Stimulated activated CD8-positive, alpha-beta memory T cell treated with anti-CD3 and anti-CD28 coated beads, Interleukin-12 subunit alpha, Interleukin-12 subunit beta, amount 100 ng/mL, for 1 hour (primary cell): ENCODE measurements at regions not wholly inside any gene's neighbourhood (a gene's known extent, or its start where the extent isn't known, plus 50 kb on each side); places are given as distances from the start of the nearest gene placed in this dataset.

Source experiments
- DNase-seq: peaks from one replicate; pipeline ENCODE4 v3.0.0-alpha.2; 2020; ENCODE audit warnings: low read depth

- no peak for DNase-seq
Measured at GRCh38 chr5:124373883-124374282, 372.6 kb downstream of the ZNF608 start.

DNA sequence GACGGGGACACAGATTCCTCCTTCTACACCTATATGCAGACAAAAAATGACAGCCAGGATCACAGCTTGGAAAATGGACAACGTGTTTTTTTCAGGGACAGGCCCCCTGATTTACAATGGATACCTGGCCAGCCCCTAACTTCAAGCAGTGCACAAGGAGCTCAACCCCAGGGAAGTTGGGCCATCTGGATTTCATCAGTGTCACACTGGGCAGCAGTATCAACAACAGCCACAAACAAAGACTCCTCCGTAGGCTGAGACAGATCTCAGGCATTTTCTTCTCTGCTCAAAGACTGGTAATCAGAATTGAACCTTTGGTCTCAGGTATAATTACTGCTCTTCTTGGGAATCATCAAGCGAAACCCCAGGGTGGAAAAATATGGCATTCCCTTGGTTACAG, 374.0 kb downstream of the ZNF608 start:
- DNase-seq, result no peak

DNA sequence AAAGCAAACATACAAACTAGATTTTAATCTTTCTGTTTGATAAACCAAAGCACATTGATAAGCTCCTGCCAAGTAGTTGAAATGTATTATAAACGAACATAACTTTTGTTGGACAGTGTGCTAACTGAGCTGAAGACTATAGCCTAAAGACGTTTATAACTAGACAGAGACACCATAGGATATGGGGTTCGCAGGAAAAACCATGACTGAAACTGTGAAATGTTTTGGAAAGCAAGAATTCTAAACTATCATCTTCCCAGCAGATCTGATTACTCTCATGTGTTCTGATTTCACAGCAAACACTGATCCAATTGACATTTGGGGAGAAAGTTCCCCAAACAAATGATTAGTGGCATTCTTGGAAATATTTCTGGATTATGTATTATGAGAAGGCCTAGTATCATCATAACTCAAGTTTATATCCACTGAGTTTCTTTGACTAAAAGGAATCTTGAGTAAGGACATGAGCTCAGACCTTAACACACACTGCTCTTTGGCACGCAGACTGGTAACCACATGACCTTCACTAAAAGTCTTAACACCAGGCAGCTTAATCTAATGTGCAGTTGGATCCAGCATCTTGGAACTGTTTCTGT, 375.2 kb downstream of the ZNF608 start:
- no peak for DNase-seq

- DNase-seq, result no peak
Measured at GRCh38 chr5:124370601-124371000, 375.8 kb downstream of the ZNF608 start.

GRCh38 chr5:124365361-124365801, 381.1 kb downstream of the ZNF608 start:
- DNase-seq, result no peak

DNA sequence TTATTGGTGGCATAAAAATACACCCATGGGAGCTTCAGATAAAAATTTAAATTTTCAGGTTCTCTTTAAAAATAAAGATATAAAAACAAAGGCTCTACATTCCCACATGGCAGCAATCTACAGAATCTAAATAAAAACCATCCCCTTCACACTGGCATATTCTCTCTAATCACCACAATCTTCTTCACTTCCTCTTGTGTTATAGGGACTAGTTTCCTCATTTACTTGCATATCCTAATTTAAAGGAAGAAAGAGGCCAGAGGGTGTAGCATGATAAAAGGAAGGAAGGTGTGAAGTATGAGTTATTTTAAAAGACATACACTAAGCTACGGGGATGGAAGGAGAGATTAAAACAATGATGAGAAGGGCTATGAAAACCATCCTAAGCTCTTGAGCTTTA, 390.5 kb downstream of the ZNF608 start:
- DNase-seq, result no peak

- DNase-seq, result no peak
Measured at GRCh38 chr5:124353016-124353415, 393.4 kb downstream of the ZNF608 start.

GRCh38 chr5:124352312-124352711, 394.1 kb downstream of the ZNF608 start:
- no peak for DNase-seq

GRCh38 chr5:124349931-124350330, 396.5 kb downstream of the ZNF608 start:
- no peak for DNase-seq

- no peak for DNase-seq
Measured at GRCh38 chr5:124343451-124343867, 403.0 kb downstream of the ZNF608 start.

GRCh38 chr5:124342986-124343385, 403.5 kb downstream of the ZNF608 start:
- DNase-seq, result no peak

- DNase-seq, result no peak
Measured at GRCh38 chr5:124342584-124342983, 403.9 kb downstream of the ZNF608 start.

- no peak for DNase-seq
Measured at GRCh38 chr5:124342027-124342471, 404.4 kb downstream of the ZNF608 start.

GRCh38 chr5:124341066-124341858, 405.2 kb downstream of the ZNF608 start:
- DNase-seq, result no peak

DNA sequence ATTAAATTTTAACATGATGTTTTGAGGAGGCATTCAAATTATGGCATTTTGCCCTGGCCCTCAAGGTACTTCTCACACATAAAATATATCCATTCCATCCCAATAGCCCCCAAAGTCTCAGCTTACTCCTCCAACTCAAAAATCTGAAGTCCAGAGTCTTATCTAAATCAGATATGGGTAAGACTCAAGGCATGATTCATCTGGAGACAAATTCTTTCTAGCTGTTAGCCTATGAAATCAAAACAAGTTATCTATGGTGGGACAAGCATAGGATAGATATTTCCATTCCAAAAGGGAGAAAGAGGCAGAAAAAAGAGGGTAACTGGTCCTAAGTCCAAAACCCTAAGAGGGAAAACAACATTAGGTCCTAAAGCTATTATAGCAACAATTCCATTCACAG, 408.4 kb downstream of the ZNF608 start:
- DNase-seq, result no peak

DNA sequence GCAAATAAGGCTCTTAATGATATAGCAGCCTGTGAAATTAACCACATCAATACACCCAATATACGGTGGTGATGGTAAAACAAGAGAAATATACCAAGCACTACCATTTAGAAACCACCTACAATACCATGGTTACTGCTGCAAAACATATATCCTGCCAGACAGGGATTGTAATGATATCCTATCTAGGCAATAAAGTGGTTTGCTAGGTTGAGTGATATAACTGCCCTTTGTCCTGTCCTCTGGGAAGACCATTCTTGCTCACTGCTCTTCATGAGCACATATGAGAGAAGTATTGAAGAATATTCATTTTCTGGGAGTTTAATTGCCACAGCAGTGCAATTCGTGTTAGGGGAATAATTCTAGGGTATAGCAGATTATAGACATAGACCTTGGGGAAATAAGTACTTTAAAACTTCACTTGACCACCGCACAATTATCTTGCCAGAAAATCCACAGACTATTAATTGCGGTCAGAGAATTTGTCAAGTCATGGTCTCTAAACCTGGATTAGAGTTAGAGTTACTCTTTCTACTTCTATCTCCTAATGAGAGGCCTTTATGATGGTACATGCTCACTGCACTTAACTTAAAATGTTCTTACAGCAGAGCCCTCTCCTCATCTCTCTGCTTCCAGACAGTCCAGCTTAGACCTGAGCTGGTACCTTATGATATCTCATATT, 413.0 kb downstream of the ZNF608 start:
- DNase-seq, result no peak

- DNase-seq, result no peak
Measured at GRCh38 chr5:124332273-124332672, 414.2 kb downstream of the ZNF608 start.

- DNase-seq, result no peak
Measured at GRCh38 chr5:124330595-124331220, 415.7 kb downstream of the ZNF608 start.

DNA sequence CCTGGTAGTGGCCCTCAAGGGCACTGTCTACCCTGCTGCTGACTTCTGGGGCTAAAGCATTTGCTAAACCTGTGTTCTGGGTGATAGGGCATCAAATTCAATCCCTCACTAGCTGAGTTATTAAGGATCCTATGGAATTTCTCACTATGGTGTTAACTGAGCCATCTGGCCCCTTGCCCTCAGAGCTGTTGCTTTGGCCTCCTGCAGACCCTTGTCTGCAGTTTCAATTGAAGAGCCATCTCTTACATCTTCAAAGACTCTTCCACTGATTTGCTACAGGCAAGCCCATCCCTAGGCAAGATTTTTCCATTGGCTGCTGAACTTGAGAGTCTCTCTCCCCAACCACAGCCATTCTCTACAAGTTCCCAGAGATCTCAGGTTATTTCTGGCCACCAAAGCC, 418.2 kb downstream of the ZNF608 start:
- no peak for DNase-seq

DNA sequence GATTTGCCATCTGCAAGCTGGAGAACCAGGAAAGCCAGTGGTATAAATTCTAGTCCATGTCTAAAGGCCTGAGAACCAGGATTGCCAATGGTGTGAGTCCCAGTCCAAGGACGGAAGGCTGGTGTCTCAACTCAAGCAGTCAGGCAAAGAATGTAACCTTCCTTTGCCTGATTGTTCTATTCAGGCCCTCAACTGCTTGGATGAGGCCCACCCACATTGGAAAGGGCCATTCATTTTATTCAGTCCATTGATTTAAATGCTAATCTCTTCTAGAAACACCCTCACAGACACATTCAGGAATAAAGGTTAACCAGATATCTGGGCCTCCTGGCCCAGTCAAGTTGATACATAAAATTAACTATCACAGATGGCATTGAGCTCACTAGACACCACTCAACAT, 427.8 kb downstream of the ZNF608 start:
- no peak for DNase-seq

DNA sequence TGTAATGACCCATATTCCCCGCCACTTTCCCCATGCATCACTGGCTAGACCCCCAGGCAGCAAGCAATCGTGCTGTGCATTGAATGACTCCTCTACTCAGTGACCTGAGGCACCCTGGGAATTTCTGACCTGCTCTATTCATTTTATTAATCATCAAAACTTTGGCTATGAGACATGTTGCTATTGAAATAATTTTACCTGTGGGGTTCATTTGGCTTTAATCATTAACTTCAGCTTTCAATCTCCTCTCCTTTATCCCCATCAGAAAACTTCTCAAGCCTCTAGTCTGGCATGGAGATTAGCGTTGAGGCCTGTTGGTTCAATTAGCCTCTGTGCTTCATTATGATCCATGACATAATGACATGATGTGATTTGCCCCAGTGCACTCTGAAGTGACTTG, 429.0 kb downstream of the ZNF608 start:
- DNase-seq, result no peak

DNA sequence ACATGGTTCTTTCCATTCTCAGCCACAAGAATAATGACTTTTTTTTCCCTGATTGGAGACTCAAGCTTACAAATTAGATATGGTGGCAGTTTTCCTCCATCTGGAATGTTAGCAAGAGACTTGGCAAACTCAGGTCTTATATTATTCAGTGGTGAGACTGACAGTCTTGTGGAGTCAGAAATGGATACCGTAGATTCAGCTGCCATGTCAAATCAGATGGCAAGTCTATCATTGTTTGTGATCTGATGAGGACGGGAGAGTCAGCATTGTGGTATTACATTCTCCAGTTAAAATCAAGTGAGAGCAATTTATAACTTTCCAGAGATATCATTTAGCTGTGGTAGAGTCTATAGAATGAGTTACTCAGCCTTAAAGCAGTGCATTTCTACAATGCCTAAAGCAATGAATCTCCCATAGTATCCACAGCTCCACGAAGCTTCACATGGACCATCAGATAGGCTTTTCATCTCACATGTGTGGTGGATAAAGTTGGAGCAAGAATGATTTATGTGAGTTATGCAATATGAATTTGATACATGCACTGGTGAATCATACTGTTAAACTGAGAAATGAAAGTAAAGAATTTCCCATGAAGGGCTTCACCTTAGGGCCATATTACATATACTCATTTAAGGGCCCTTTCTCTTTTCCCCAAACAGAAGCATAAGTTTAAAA, 430.6 kb downstream of the ZNF608 start:
- no peak for DNase-seq
